Epithelial cell of esophagus (primary cell): ENCODE measurements at regions not wholly inside any gene's neighbourhood (a gene's known extent, or its start where the extent isn't known, plus 50 kb on each side); places are given as distances from the start of the nearest gene placed in this dataset.

ENCODE experiments used
- DNase-seq: peaks from one replicate; pipeline ENCODE4 v3.0.0; 2010; ENCODE audit warnings: low read depth
- H3K4me3 ChIP-seq: 2 replicates; pipeline ENCODE4 v1.5.1; 2011; ENCODE audit warnings: mild to moderate bottlenecking, low read length, control low read depth
- CTCF ChIP-seq: IDR thresholded peaks from 2 replicates; pipeline ENCODE4 v1.5.1; 2011; ENCODE audit warnings: low read depth, mild to moderate bottlenecking, low read length, control low read depth, inconsistent platforms; ENCODE audit not compliant: insufficient read depth; ENCODE audit errors: missing control alignments

GRCh38 chr2:3101016-3101942 is 276.3 kb downstream of the EIPR1 start:
- DNase-seq: no peak
- no peak overlapping the region for H3K4me3 ChIP-seq
- no peak for TF ChIP-seq CTCF

- no peak for DNase-seq
- no peak overlapping the region for H3K4me3 ChIP-seq
- no peak for TF ChIP-seq CTCF
Measured at GRCh38 chr2:3100386-3100785, 277.2 kb downstream of the EIPR1 start.

- no peak for DNase-seq
- no peak for TF ChIP-seq CTCF
- H3K4me3 ChIP-seq: no peak overlapping the region
Measured at GRCh38 chr2:3099860-3100234, 277.8 kb downstream of the EIPR1 start.

GRCh38 chr2:3099145-3099859 is 278.3 kb downstream of the EIPR1 start:
- DNase-seq: no peak
- no peak for TF ChIP-seq CTCF
- no peak overlapping the region for H3K4me3 ChIP-seq

GRCh38 chr2:3098231-3098630 is 279.4 kb downstream of the EIPR1 start:
- DNase-seq: no peak
- H3K4me3 ChIP-seq: no peak overlapping the region
- no peak for TF ChIP-seq CTCF

- TF ChIP-seq CTCF: no peak
- DNase-seq: no peak
- no peak overlapping the region for H3K4me3 ChIP-seq
Measured at GRCh38 chr2:3097804-3098203, 279.8 kb downstream of the EIPR1 start.
